T-cell (primary cell): ENCODE measurements at regions not wholly inside any gene's neighbourhood (a gene's known extent, or its start where the extent isn't known, plus 50 kb on each side); places are given as distances from the start of the nearest gene placed in this dataset.

Experiments
- ATAC-seq, 4 experiments: fragments of 200-7000 bp in 3 of 4; fragments of 150-1000 bp in 1 of 4; cut with Tn5 transposase; replicated peaks in 1 of 4; 1 replicate in 3 of 4; 2 replicates in 1 of 4; pipeline ENCODE4 v1.10.0; 2021; ENCODE audit warnings: moderate library complexity in 3 of 4, mild to moderate bottlenecking in 2 of 4, moderate number of reproducible peaks in 1 of 4
- CTCF ChIA-PET, 2 donors: fragments of 300-600 bp; sonication (Branson Sonifier 250); formaldehyde crosslinking; loops; one replicate each; lab custom pipeline; 2022; ENCODE audit warnings: antibody characterized with exemption in 2 of 2; lab: Charles Lee
- POLR2A ChIA-PET, 2 donors: fragments of 300-600 bp; sonication (Branson Sonifier 250); formaldehyde crosslinking; loops; one replicate each; lab custom pipeline; 2022; ENCODE audit warnings: antibody characterized with exemption in 2 of 2; lab: Charles Lee
- DNase-seq, 35 experiments: peaks; one replicate each; pipeline versions ENCODE4 v3.0.0 to v3.0.0-alpha.2; 2013 to 2023
- H3K27ac ChIP-seq: one replicate; pipeline ENCODE4 v1.5.1; 2013; ENCODE audit warnings: low read length
- H3K27me3 ChIP-seq, 2 experiments: replicated peaks in 1 of 2; 1 replicate in 1 of 2; 2 replicates in 1 of 2; pipeline versions ENCODE4 v1.6.1 to v1.7.0; 2013; ENCODE audit warnings: low read length in 1 of 2, mixed read lengths in 1 of 2; ENCODE audit not compliant: control insufficient read depth in 2 of 2, insufficient read depth in 2 of 2; ENCODE audit errors: extremely low read depth in 1 of 2
- H3K36me3 ChIP-seq, 2 donors: 1 replicate in 1 of 2; 2 replicates in 1 of 2; pipeline versions ENCODE4 v1.6.1 to v1.7.0; 2013; ENCODE audit warnings: low read length in 1 of 2; ENCODE audit not compliant: control insufficient read depth in 2 of 2, insufficient read depth in 1 of 2; ENCODE audit errors: extremely low read depth in 1 of 2
- H3K4me1 ChIP-seq, 2 experiments: 1 replicate in 1 of 2; 2 replicates in 1 of 2; pipeline versions ENCODE4 v1.6.1 to v1.7.0; 2013; ENCODE audit warnings: low read length in 2 of 2, mixed read lengths in 1 of 2; ENCODE audit not compliant: insufficient read depth in 2 of 2, control insufficient read depth in 1 of 2; ENCODE audit errors: extremely low read depth in 1 of 2
- H3K4me3 ChIP-seq, 2 donors: 1 replicate in 1 of 2; 2 replicates in 1 of 2; pipeline versions ENCODE4 v1.5.1 to v1.7.0; 2013; ENCODE audit warnings: mild to moderate bottlenecking in 2 of 2, low read length in 1 of 2, moderate library complexity in 1 of 2; ENCODE audit not compliant: control insufficient read depth in 1 of 2; ENCODE audit errors: extremely low read depth in 1 of 2
- H3K9me3 ChIP-seq: 2 replicates; pipeline ENCODE4 v1.7.0; 2013
- H3K27ac Mint-ChIP-seq, 2 donors: one replicate each; pipeline ENCODE4 v1.8.0; 2020 to 2021; ENCODE audit warnings: mild to moderate bottlenecking in 2 of 2, mixed read lengths in 2 of 2
- H3K27me3 Mint-ChIP-seq, 2 donors: one replicate each; pipeline ENCODE4 v1.8.0; 2021 to 2022; ENCODE audit warnings: mixed read lengths in 2 of 2
- H3K36me3 Mint-ChIP-seq: one replicate; pipeline ENCODE4 v1.8.0; 2021; ENCODE audit warnings: mixed read lengths
- H3K4me1 Mint-ChIP-seq, 3 donors: one replicate each; pipeline ENCODE4 v1.8.0; 2020 to 2022; ENCODE audit warnings: mixed read lengths in 3 of 3, mild to moderate bottlenecking in 1 of 3
- H3K4me3 Mint-ChIP-seq, 3 donors: one replicate each; pipeline ENCODE4 v1.8.0; 2020 to 2022; ENCODE audit warnings: mild to moderate bottlenecking in 3 of 3, mixed read lengths in 3 of 3, moderate library complexity in 3 of 3
- H3K9me3 Mint-ChIP-seq, 3 donors: one replicate each; pipeline ENCODE4 v1.8.0; 2020 to 2022; ENCODE audit warnings: mixed read lengths in 3 of 3
- WGBS: methylation state at CpG from one replicate; pipeline ENCODE4 v1.1.5; 2013; ENCODE audit warnings: missing lambda C conversion rate; ENCODE audit not compliant: insufficient coverage; 5-methylcytosine and 5-hydroxymethylcytosine counted together

DNA sequence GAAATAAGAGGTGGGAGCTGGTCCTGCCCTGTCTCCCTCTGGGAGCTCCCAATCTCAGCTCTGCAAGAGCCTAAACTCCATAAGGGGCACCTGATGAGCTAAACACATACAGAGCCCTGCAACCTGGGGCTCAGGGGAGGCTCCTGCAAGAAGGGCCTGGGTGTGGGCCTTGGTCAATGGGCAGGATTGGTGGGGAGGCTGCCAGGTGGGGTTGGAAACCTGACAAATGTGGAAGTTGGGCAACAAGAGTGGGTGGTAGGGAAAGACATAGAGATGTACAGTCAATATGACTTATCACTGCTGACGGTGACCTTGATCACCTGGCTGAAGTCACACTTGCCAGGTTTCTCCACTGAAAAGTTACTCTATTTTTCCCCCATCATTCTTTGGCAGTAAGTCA lies 209.9 kb downstream of the TTC32 start:
- no peak overlapping the region for H3K4me3 Mint-ChIP-seq
- peaks cover 0 to 4% (median 2%) of the 10 kb centered on the region in 3 donors for H3K9me3 Mint-ChIP-seq
- no peaks in the 10 kb centered on the region for H3K36me3 ChIP-seq
- no peak for ATAC-seq
- DNase-seq, result no peak
- peaks cover 0 to 11% of the 10 kb centered on the region in 2 experiments for H3K27me3 ChIP-seq
- H3K4me3 ChIP-seq, result no peak overlapping the region
- H3K36me3 Mint-ChIP-seq, result no peaks in the 10 kb centered on the region
- no CpG with 5 or more reads among the region's 1 CpG for WGBS
- no peaks in the 10 kb centered on the region for H3K4me1 ChIP-seq
- H3K27ac ChIP-seq, result no peak overlapping the region
- H3K27ac Mint-ChIP-seq, result no peak overlapping the region
- H3K9me3 ChIP-seq, result no peaks in the 10 kb centered on the region
- H3K4me1 Mint-ChIP-seq, result no peaks in the 10 kb centered on the region
- ChIA-PET POLR2A (no interaction called here), CTCF (interaction anchor here in 1 of 2 donors (0.6 kb wide), 1 partner anchor 862 kb away, joined by 7 read pairs; no protein-coding TSS in a partner anchor)
- peaks cover 11 to 22% of the 10 kb centered on the region in 2 donors for H3K27me3 Mint-ChIP-seq

DNA sequence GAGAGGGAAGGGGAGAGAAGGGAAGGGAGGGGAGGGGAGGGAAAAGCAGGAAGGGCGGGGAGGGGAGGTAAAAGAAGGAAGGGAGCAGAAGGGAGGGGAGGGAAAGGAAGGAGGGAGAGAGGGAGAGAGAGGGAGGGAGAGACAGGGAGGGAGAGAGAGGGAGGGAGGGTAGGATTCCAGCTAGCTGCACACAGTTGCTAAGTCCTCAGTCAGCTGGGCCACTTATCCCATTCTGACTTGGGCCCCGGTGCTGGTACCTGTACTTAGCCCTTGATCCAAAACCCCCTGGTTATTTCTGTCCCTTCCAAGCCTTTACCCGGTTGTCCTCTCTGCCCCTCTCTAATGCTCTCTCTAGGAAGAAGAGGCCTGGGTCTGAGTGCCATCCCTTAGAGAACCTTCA lies 211.4 kb downstream of the TTC32 start:
- Mint-ChIP-seq H3K4me3 (no peak overlapping the region), H3K4me1 (no peaks in the 10 kb centered on the region), H3K27me3 (peaks cover 11 to 22% of the 10 kb centered on the region in 2 donors), H3K9me3 (peaks cover 0 to 4% (median 0%) of the 10 kb centered on the region in 3 donors), H3K36me3 (no peaks in the 10 kb centered on the region), H3K27ac (no peak overlapping the region)
- H3K4me3 ChIP-seq, result no peak overlapping the region
- CTCF ChIA-PET, result no interaction called here
- no peaks in the 10 kb centered on the region for H3K36me3 ChIP-seq
- H3K27me3 ChIP-seq, result peaks cover 0 to 8% of the 10 kb centered on the region in 2 experiments
- POLR2A ChIA-PET, result no interaction called here
- H3K9me3 ChIP-seq, result no peaks in the 10 kb centered on the region
- no peak overlapping the region for H3K27ac ChIP-seq
- DNase-seq, result no peak
- ATAC-seq, result no peak
- WGBS, result 90% methylated on average over 2 of the region's 3 CpGs
- no peaks in the 10 kb centered on the region for H3K4me1 ChIP-seq

DNA sequence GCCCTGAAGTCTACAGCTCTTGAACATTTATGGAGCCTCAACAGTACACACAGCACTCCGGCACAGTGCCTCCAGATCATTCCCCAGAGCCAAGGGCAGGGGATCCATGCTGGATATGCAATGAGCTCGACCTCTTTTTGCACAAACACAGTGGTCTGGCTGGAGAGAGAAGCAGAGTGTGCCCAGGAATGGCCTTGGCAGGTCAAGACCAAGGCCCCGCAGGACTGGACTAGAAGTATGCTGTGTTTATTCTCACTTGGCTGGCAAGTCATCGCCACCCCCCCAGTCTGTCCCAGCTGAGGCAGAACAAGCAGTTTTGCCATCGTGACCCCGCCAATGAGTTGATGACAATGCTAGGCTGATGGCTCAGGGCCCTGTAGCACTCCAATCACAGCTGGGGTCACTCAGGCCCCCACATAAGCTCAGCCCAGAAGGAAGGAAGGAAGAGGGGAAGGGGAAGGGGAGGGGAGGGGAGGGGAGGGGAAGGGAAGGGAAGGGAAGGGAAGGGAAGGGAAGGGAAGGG lies 212.1 kb downstream of the TTC32 start:
- POLR2A ChIA-PET, result no interaction called here
- Histone ChIP-seq H3K4me1 (no peaks in the 10 kb centered on the region), H3K4me3 (no peak overlapping the region), H3K9me3 (no peaks in the 10 kb centered on the region), H3K27ac (no peak overlapping the region), H3K27me3 (peaks cover 0 to 8% of the 10 kb centered on the region in 2 experiments), H3K36me3 (no peaks in the 10 kb centered on the region)
- H3K36me3 Mint-ChIP-seq, result no peaks in the 10 kb centered on the region
- CTCF ChIA-PET, result no interaction called here
- no peaks in the 10 kb centered on the region for H3K9me3 Mint-ChIP-seq
- 83% methylated on average over 4 of the region's 6 CpGs for WGBS
- H3K4me3 Mint-ChIP-seq, result no peak overlapping the region
- no peak overlapping the region for H3K27ac Mint-ChIP-seq
- no peaks in the 10 kb centered on the region for H3K4me1 Mint-ChIP-seq
- DNase-seq (no peak), ATAC-seq (no peak)
- peaks cover 11 to 20% of the 10 kb centered on the region in 2 donors for H3K27me3 Mint-ChIP-seq

DNA sequence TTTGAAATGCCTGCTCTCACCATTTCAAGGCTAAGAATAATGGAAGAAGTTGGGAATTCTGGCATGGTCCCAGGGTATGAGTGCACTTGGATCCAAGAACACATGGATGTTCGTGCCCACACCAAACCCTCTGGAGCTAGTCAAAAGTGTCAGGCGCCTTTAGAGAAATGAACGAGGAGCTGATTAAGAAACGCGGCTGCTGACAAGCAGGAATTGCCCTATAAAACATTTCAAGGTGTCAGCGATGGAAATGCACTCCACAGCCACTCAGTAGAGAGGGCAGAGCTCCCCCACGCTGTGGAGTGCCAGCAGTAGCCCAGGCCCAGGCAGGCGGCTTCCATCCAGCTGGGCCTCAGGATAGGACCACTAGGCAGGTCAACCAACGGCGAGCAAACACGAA lies 213.7 kb downstream of the TTC32 start:
- H3K27me3 ChIP-seq, result peaks cover 0 to 6% of the 10 kb centered on the region in 2 experiments
- H3K27me3 Mint-ChIP-seq, result peaks cover 11 to 22% of the 10 kb centered on the region in 2 donors
- CTCF ChIA-PET, result no interaction called here
- no peaks in the 10 kb centered on the region for H3K9me3 Mint-ChIP-seq
- H3K4me1 Mint-ChIP-seq, result no peaks in the 10 kb centered on the region
- H3K27ac ChIP-seq, result no peak overlapping the region
- 70% methylated on average over 8 of the region's 11 CpGs for WGBS
- POLR2A ChIA-PET, result no interaction called here
- H3K4me3 Mint-ChIP-seq, result no peak overlapping the region
- H3K36me3 Mint-ChIP-seq, result no peaks in the 10 kb centered on the region
- H3K27ac Mint-ChIP-seq, result no peak overlapping the region
- no peaks in the 10 kb centered on the region for H3K4me1 ChIP-seq
- H3K4me3 ChIP-seq, result no peak overlapping the region
- no peaks in the 10 kb centered on the region for H3K36me3 ChIP-seq
- ATAC-seq (no peak), DNase-seq (no peak)
- H3K9me3 ChIP-seq, result no peaks in the 10 kb centered on the region

DNA sequence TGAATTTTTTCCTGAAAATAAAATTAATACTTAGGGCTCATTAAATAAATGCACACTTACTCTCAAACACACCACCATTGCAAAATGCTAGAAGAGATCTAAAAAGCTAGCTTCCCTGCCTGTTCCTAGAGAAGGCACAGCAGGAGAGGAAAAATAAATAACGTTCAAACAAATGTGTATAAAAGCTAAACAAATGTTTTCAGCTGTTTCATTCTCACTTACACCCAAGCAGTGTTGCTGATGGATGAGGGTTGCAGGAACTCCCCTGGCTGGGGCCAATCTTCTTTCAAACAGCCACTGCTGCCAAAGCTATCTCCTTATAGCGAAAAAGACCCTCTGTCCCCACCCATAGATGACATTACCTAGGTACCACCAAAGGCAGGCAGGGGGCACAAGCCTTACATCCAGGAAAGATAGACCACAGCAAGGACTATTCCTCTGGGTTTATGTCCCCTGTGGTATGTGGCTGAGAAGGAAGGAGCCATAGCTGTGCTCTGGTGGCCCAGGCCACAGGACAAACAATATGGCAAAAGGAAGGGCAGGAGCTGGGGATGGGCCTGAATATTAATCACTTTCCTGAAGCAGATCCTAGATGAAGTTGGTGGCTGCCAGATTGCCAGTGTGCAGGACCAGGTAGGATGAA lies 214.6 kb downstream of the TTC32 start:
- Mint-ChIP-seq H3K27ac (no peak overlapping the region), H3K9me3 (no peaks in the 10 kb centered on the region)
- H3K9me3 ChIP-seq, result no peaks in the 10 kb centered on the region

DNA sequence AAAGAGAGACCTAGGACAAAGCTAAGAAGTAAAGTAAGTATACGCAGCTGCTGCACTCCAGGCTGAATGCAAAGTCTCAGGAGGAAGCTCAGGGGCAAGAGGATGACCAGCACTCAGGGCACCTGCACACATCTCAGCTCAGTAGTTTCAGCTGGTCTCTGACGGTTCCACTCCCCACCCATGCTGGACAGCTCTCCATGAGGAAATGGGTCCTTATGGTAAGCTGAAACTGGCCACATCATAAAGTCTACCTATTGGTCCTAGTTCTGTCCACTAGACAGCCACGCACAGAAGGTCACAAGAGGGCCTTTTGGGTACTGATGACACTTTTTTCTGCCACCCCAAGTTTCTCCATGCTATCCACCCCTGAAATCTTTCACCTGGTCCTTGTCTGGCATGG lies 215.3 kb downstream of the TTC32 start:
- H3K27me3 Mint-ChIP-seq, result peaks cover 8 to 18% of the 10 kb centered on the region in 2 donors
- 0% methylated on average over 1 of the region's 3 CpGs for WGBS
- H3K9me3 Mint-ChIP-seq, result no peaks in the 10 kb centered on the region
- no peaks in the 10 kb centered on the region for H3K4me1 ChIP-seq
- H3K4me1 Mint-ChIP-seq, result no peaks in the 10 kb centered on the region
- DNase-seq (no peak), ATAC-seq (no peak)
- H3K27ac Mint-ChIP-seq, result no peak overlapping the region
- no peaks in the 10 kb centered on the region for H3K9me3 ChIP-seq
- ChIA-PET CTCF (no interaction called here), POLR2A (interaction anchor here in 1 of 2 donors (0.6 kb wide), 1 partner anchor 704 kb away, joined by 3 read pairs; no protein-coding TSS in a partner anchor)
- H3K36me3 ChIP-seq, result no peaks in the 10 kb centered on the region
- no peaks in the 10 kb centered on the region for H3K36me3 Mint-ChIP-seq
- H3K4me3 Mint-ChIP-seq, result no peak overlapping the region
- H3K27ac ChIP-seq, result no peak overlapping the region
- no peak overlapping the region for H3K4me3 ChIP-seq
- H3K27me3 ChIP-seq, result peaks cover 0 to 6% of the 10 kb centered on the region in 2 experiments

More for the DNA sequence above, 214.6 kb downstream of the TTC32 start:
- POLR2A ChIA-PET, result no interaction called here
- H3K4me1 ChIP-seq, result no peaks in the 10 kb centered on the region
- H3K4me3 Mint-ChIP-seq, result no peak overlapping the region
- H3K4me3 ChIP-seq, result no peak overlapping the region
- no peak for DNase-seq
- H3K36me3 ChIP-seq, result no peaks in the 10 kb centered on the region
- peaks cover 8 to 18% of the 10 kb centered on the region in 2 donors for H3K27me3 Mint-ChIP-seq
- no CpG with 5 or more reads among the region's 2 CpGs for WGBS
- no peaks in the 10 kb centered on the region for H3K4me1 Mint-ChIP-seq
- H3K27ac ChIP-seq, result no peak overlapping the region
- no peaks in the 10 kb centered on the region for H3K36me3 Mint-ChIP-seq
- CTCF ChIA-PET, result no interaction called here
- H3K27me3 ChIP-seq, result peaks cover 0 to 6% of the 10 kb centered on the region in 2 experiments
- ATAC-seq, result no peak
